Natural killer cell (primary cell): ENCODE measurements at regions not wholly inside any gene's neighbourhood (a gene's known extent, or its start where the extent isn't known, plus 50 kb on each side); places are given as distances from the start of the nearest gene placed in this dataset.

ENCODE experiments used
- ATAC-seq, 3 donors: fragments of 150-1000 bp in 2 of 3; fragments of 200-7000 bp in 1 of 3; cut with Tn5 transposase; 1 replicate in 1 of 3; 2 replicates in 2 of 3; pipeline ENCODE4 v1.10.0; 2021; ENCODE audit warnings: mild to moderate bottlenecking in 2 of 3, moderate library complexity in 2 of 3
- DNase-seq, 2 donors: peaks; one replicate each; pipeline versions ENCODE4 v3.0.0 to v3.0.0-alpha.2; 2013 to 2021; ENCODE audit warnings: mixed read lengths in 1 of 2
- H3K27ac ChIP-seq: one replicate; pipeline ENCODE4 v1.5.1; 2013; ENCODE audit warnings: mild to moderate bottlenecking, low read length
- H3K27me3 ChIP-seq: one replicate; pipeline ENCODE4 v1.6.1; 2013; ENCODE audit warnings: low read length; ENCODE audit not compliant: control insufficient read depth, insufficient read depth
- H3K36me3 ChIP-seq: one replicate; pipeline ENCODE4 v1.6.1; 2013; ENCODE audit warnings: low read length; ENCODE audit not compliant: control insufficient read depth, insufficient read depth
- H3K4me1 ChIP-seq: one replicate; pipeline ENCODE4 v1.6.1; 2013; ENCODE audit warnings: low read length; ENCODE audit not compliant: control insufficient read depth, insufficient read depth
- H3K4me3 ChIP-seq: one replicate; pipeline ENCODE4 v1.5.1; 2013; ENCODE audit warnings: low read length
- H3K9me3 ChIP-seq: one replicate; pipeline ENCODE4 v1.6.1; 2013; ENCODE audit warnings: low read length; ENCODE audit not compliant: control insufficient read depth, insufficient read depth
- H3K27ac Mint-ChIP-seq, 2 donors: one replicate each; pipeline ENCODE4 v1.8.0; 2022; ENCODE audit warnings: mild to moderate bottlenecking in 2 of 2, mixed read lengths in 2 of 2, moderate library complexity in 1 of 2
- H3K27me3 Mint-ChIP-seq, 2 donors: one replicate each; pipeline ENCODE4 v1.8.0; 2022; ENCODE audit warnings: low read depth in 2 of 2, mixed read lengths in 2 of 2
- H3K36me3 Mint-ChIP-seq: one replicate; pipeline ENCODE4 v1.8.0; 2022; ENCODE audit warnings: mixed read lengths
- H3K4me1 Mint-ChIP-seq, 2 donors: one replicate each; pipeline ENCODE4 v1.8.0; 2022; ENCODE audit warnings: mixed read lengths in 2 of 2
- H3K4me3 Mint-ChIP-seq: one replicate; pipeline ENCODE4 v1.8.0; 2022; ENCODE audit warnings: mild to moderate bottlenecking, moderate library complexity, mixed read lengths
- H3K9me3 Mint-ChIP-seq, 2 donors: one replicate each; pipeline ENCODE4 v1.8.0; 2022; ENCODE audit warnings: mixed read lengths in 2 of 2
- WGBS: methylation state at CpG from one replicate; pipeline ENCODE4 v1.1.7; 2013; ENCODE audit warnings: missing lambda C conversion rate; ENCODE audit not compliant: insufficient coverage; 5-methylcytosine and 5-hydroxymethylcytosine counted together
- intact Hi-C: fragments of 100-400 bp; cut with micrococcal nuclease; formaldehyde crosslinking; loops from one replicate; pipeline ENCODE4 v1.14.2; 2022
- TF ChIP-seq, protein P1 (sequence below): fragments of 200-600 bp; IDR thresholded peaks from one replicate; pipeline ENCODE4 v1.8.0; 2022; ENCODE audit warnings: antibody characterized with exemption

DNA sequence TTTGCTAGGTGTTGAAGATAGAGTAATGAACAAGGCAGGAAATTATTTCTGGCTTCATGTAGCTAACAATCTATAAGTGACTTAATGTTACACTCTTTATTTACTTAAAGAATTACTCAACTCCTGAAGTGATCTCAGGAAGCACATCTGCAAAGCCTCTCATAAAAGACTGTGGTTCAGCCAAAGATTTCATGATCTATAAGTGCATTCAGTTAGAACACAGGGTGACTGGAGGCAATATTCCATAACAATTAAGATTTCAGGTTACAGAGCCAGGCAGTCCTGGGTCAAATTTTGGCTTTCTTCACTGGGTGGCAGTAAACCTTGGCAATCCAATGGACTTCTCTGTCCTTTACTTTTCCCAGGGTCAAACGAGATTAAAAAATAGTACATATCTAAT lies 204.0 kb downstream of the TPBG start:
- Histone ChIP-seq H3K9me3 (no peaks in the 10 kb centered on the region), H3K36me3 (no peaks in the 10 kb centered on the region), H3K27me3 (no peaks in the 10 kb centered on the region), H3K4me1 (no peaks in the 10 kb centered on the region), H3K27ac (no peak overlapping the region), H3K4me3 (no peak overlapping the region)
- intact Hi-C loops: no loop called here
- Mint-ChIP-seq H3K9me3 (peaks cover 0 to 2% of the 10 kb centered on the region in 2 donors), H3K36me3 (no peaks in the 10 kb centered on the region), H3K4me1 (no peaks in the 10 kb centered on the region), H3K27me3 (no peaks in the 10 kb centered on the region), H3K27ac (no peak overlapping the region), H3K4me3 (no peak overlapping the region)
- no CpG with 5 or more reads among the region's 1 CpG for WGBS
- DNase-seq (no peak), ATAC-seq (no peak)
- TF ChIP-seq, protein P1, sequence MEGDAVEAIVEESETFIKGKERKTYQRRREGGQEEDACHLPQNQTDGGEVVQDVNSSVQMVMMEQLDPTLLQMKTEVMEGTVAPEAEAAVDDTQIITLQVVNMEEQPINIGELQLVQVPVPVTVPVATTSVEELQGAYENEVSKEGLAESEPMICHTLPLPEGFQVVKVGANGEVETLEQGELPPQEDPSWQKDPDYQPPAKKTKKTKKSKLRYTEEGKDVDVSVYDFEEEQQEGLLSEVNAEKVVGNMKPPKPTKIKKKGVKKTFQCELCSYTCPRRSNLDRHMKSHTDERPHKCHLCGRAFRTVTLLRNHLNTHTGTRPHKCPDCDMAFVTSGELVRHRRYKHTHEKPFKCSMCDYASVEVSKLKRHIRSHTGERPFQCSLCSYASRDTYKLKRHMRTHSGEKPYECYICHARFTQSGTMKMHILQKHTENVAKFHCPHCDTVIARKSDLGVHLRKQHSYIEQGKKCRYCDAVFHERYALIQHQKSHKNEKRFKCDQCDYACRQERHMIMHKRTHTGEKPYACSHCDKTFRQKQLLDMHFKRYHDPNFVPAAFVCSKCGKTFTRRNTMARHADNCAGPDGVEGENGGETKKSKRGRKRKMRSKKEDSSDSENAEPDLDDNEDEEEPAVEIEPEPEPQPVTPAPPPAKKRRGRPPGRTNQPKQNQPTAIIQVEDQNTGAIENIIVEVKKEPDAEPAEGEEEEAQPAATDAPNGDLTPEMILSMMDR: no peak

DNA sequence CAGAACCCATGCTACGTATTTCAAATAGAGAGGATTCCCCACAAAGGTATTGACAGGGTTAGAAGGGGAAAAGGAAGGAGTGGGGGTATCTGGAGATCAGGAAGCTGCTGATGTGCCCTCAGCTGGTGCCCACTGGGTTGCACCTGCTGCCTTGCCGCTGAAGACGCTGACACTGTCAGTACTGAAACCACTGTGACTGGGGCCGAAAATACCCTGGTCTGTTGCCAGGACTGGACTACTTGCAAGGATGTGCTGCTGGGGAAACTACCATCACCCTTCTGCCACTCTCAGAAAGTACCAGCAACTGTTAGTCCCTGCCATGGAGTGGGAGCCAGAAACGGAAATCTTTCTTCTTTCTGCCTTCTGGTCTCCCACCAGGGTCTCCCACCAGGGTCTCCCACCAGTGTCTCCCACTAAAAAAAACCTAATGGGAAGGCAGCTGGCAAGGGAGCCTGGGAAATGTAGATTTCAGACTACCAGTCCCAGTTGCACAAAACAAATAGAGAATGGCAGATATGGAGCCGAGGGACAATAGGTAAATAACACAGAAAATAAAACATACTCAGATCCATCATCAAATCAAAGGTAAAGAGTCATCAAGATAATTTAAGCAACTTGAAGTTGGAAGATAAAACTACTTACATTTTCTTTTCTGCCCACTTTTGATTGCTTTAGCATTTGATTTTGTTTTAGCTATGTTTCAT lies 204.8 kb downstream of the TPBG start:
- H3K27ac Mint-ChIP-seq: no peak overlapping the region
- Histone ChIP-seq H3K4me1 (no peaks in the 10 kb centered on the region), H3K9me3 (no peaks in the 10 kb centered on the region), H3K4me3 (no peak overlapping the region), H3K36me3 (no peaks in the 10 kb centered on the region), H3K27me3 (no peaks in the 10 kb centered on the region), H3K27ac (no peak overlapping the region)
- DNase-seq (no peak), ATAC-seq (no peak)
- peaks cover 0 to 2% of the 10 kb centered on the region in 2 donors for H3K9me3 Mint-ChIP-seq
- no peaks in the 10 kb centered on the region for H3K27me3 Mint-ChIP-seq
- H3K4me1 Mint-ChIP-seq: no peaks in the 10 kb centered on the region
- H3K36me3 Mint-ChIP-seq: no peaks in the 10 kb centered on the region
- intact Hi-C loops: no loop called here
- no peak overlapping the region for H3K4me3 Mint-ChIP-seq
- 78% methylated on average over 5 of the region's 6 CpGs for WGBS
- TF ChIP-seq, protein P1: no peak

DNA sequence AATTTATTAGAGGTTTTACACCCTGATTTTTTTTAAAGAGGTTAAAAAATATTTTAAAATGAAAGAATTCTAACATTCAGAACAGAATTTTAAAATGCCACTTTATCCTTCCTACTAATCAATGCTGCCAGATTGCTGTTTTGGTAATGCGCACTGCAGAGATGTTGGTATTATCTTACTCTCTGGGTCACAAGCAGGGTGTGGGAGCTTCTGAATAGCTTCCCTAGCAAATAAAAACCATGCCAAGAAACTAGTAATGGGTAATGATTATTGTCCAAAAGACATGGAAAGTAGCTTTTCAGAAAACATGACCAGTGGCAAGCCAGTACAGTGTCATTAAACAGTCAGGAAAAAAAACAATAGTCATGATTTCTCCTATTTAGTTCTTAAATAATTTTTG lies 205.4 kb downstream of the TPBG start:
- intact Hi-C loops: no loop called here
- H3K27ac ChIP-seq: no peak overlapping the region
- no peaks in the 10 kb centered on the region for H3K4me1 Mint-ChIP-seq
- 100% methylated on average over 1 of the region's 1 CpG for WGBS
- peaks cover 0 to 4% of the 10 kb centered on the region in 2 donors for H3K9me3 Mint-ChIP-seq
- no peaks in the 10 kb centered on the region for H3K36me3 ChIP-seq
- no peaks in the 10 kb centered on the region for H3K9me3 ChIP-seq
- no peak overlapping the region for H3K27ac Mint-ChIP-seq
- H3K4me3 Mint-ChIP-seq: no peak overlapping the region
- H3K4me3 ChIP-seq: no peak overlapping the region
- TF ChIP-seq, protein P1: no peak
- H3K36me3 Mint-ChIP-seq: no peaks in the 10 kb centered on the region
- DNase-seq: no peak
- no peak for ATAC-seq
- H3K4me1 ChIP-seq: no peaks in the 10 kb centered on the region
- no peaks in the 10 kb centered on the region for H3K27me3 ChIP-seq
- H3K27me3 Mint-ChIP-seq: no peaks in the 10 kb centered on the region

DNA sequence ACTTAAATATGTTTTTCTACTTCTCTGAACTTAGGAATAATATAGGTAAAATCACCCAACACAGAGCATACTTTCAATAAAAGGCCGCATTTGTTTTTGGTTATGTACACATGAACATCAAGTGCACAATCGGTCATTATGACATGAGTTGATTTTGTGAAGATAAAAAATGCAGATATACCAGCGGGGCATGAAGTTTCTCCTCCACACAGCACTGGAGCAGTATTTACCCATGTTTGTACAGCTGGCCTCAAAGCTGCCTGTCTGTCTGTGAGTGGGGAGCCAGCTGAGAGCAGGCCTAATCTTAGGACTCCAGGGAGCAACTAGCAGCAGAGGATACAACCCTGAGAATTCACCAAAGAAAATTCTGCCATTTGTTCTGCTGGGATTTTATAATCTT lies 206.5 kb downstream of the TPBG start:
- peaks cover 0 to 5% of the 10 kb centered on the region in 2 donors for H3K9me3 Mint-ChIP-seq
- no peak for DNase-seq
- intact Hi-C loops: no loop called here
- H3K27ac Mint-ChIP-seq: no peak overlapping the region
- H3K27me3 ChIP-seq: no peaks in the 10 kb centered on the region
- H3K4me1 ChIP-seq: no peaks in the 10 kb centered on the region
- no peaks in the 10 kb centered on the region for H3K36me3 Mint-ChIP-seq
- TF ChIP-seq, protein P1: no peak
- 79% methylated on average over 3 of the region's 3 CpGs for WGBS
- no peaks in the 10 kb centered on the region for H3K9me3 ChIP-seq
- no peak overlapping the region for H3K27ac ChIP-seq
- H3K4me1 Mint-ChIP-seq: no peaks in the 10 kb centered on the region
- no peak for ATAC-seq
- no peaks in the 10 kb centered on the region for H3K36me3 ChIP-seq
- no peak overlapping the region for H3K4me3 Mint-ChIP-seq
- no peak overlapping the region for H3K4me3 ChIP-seq
- no peaks in the 10 kb centered on the region for H3K27me3 Mint-ChIP-seq
